ENCODE measurements at regions not wholly inside any gene's neighbourhood (a gene's known extent, or its start where the extent isn't known, plus 50 kb on each side); places are given as distances from the start of the nearest gene placed in this dataset.

DNA sequence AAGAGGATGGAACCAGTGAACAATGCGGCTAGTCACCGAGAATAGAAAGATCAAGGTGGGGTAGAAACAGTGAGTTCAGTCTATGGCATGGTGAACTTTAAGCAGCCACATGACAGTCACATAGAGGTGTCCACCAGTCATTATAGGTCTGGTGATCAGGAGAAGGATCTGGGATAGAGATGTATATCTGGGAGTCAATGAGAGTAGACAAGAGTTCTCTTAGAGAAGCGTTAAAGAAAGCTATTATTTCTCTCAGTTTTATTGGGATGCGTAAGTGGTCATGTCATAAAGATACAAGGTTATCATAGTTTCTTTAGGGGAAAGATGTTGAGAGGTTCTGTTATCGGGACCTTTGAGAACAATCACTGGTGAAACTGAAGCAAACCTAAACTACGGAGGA is 136.1 kb upstream of the SLC38A2 start:
- H4K20me1 ChIP-seq (ENCODE audit: control insufficient read depth, extremely low read depth, insufficient read depth, low read length): no peaks in the 10 kb centered on the region
- no peak overlapping the region for H3K9ac ChIP-seq (ENCODE audit: control insufficient read depth, extremely low read depth, insufficient read depth, low read length)
- H3K36me3 ChIP-seq (ENCODE audit: control insufficient read depth in 2 of 2, extremely low read depth in 1 of 2, insufficient read depth in 2 of 2, low read length in 2 of 2): peaks cover 0 to 4% of the 10 kb centered on the region in 2 experiments
- no peaks in the 10 kb centered on the region for H3K27me3 ChIP-seq (ENCODE audit: control insufficient read depth, extremely low read depth, insufficient read depth, low read length)
- DNase-seq (ENCODE audit: low read depth, low spot score) (no peak), FAIRE-seq (peak; percentile 20)
- peaks cover 2% of the 10 kb centered on the region for H3K9me3 ChIP-seq (ENCODE audit: control insufficient read depth, low read depth, low read length)
- dilution Hi-C loops (cut with MboI; ENCODE audit: extremely low pct_ligation_motif_present, low sequenced_read_pairs): no loop called here
- TF ChIP-seq EZH2 (IDR thresholded peaks at IDR 0.05; ENCODE audit: low read length) (no peak), CTCF (optimal IDR thresholded peaks at IDR 0.05 in 1 of 3, IDR thresholded peaks at IDR 0.05 in 1 of 3, conservative IDR thresholded peaks at IDR 0.05 in 1 of 3; ENCODE audit: extremely low read depth in 1 of 3, insufficient read depth in 2 of 3, low read length in 3 of 3) (no peak)
- no peak overlapping the region for H3K4me3 ChIP-seq (ENCODE audit: control insufficient read depth in 2 of 3, extremely low read depth in 1 of 3, insufficient read depth in 2 of 3, low read depth in 1 of 3, low read length in 3 of 3)
- no peak overlapping the region for H2AFZ ChIP-seq (ENCODE audit: control insufficient read depth, low read length)
- H3K9me1 ChIP-seq (ENCODE audit: control insufficient read depth, extremely low read depth, insufficient read depth, low read length): no peaks in the 10 kb centered on the region
- H3K27ac ChIP-seq (ENCODE audit: control insufficient read depth, insufficient read depth, low read length): no peak overlapping the region
- H3K4me1 ChIP-seq (ENCODE audit: control insufficient read depth, extremely low read depth, insufficient read depth, low read length): peaks cover 17% of the 10 kb centered on the region
- no peaks in the 10 kb centered on the region for H3K79me2 ChIP-seq (ENCODE audit: control insufficient read depth, insufficient read depth, low read length)
- no peak overlapping the region for H3K4me2 ChIP-seq (ENCODE audit: control insufficient read depth, extremely low read depth, insufficient read depth, low read depth, low read length)

DNA sequence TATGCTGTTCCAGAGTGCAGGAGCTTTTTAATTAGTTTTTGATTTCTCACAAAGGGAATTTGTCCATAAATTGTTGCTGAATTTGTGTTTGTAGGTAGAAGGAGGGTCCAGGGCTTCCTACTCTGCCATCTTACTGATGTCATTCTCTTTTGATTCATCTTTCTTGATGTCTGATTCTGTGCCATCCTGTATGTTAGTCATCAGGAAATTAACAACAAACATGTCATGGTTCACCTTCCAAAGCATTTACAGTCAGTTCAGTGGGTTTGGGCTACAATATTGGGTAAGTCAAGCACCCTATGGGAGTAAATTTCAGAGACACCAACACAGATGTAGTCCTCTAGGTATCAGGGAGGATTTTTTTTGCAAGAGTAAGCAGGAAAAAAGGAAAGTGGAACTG is 135.2 kb upstream of the SLC38A2 start:
- no peaks in the 10 kb centered on the region for H3K9me1 ChIP-seq (ENCODE audit: control insufficient read depth, extremely low read depth, insufficient read depth, low read length)
- no peak overlapping the region for H3K9ac ChIP-seq (ENCODE audit: control insufficient read depth, extremely low read depth, insufficient read depth, low read length)
- H3K27me3 ChIP-seq (ENCODE audit: control insufficient read depth, extremely low read depth, insufficient read depth, low read length): no peaks in the 10 kb centered on the region
- H3K9me3 ChIP-seq (ENCODE audit: control insufficient read depth, low read depth, low read length): peaks cover 2% of the 10 kb centered on the region
- H3K79me2 ChIP-seq (ENCODE audit: control insufficient read depth, insufficient read depth, low read length): no peaks in the 10 kb centered on the region
- no peak for TF ChIP-seq CTCF (optimal IDR thresholded peaks at IDR 0.05 in 1 of 3, IDR thresholded peaks at IDR 0.05 in 1 of 3, conservative IDR thresholded peaks at IDR 0.05 in 1 of 3; ENCODE audit: extremely low read depth in 1 of 3, insufficient read depth in 2 of 3, low read length in 3 of 3)
- TF ChIP-seq EZH2 (IDR thresholded peaks at IDR 0.05; ENCODE audit: low read length): no peak
- no peak for DNase-seq (ENCODE audit: low read depth, low spot score)
- no peak overlapping the region for H3K4me3 ChIP-seq (ENCODE audit: control insufficient read depth in 2 of 3, extremely low read depth in 1 of 3, insufficient read depth in 2 of 3, low read depth in 1 of 3, low read length in 3 of 3)
- no peak overlapping the region for H3K27ac ChIP-seq (ENCODE audit: control insufficient read depth, insufficient read depth, low read length)
- H3K36me3 ChIP-seq (ENCODE audit: control insufficient read depth in 2 of 2, extremely low read depth in 1 of 2, insufficient read depth in 2 of 2, low read length in 2 of 2): peaks cover 0 to 4% of the 10 kb centered on the region in 2 experiments
- H3K4me2 ChIP-seq (ENCODE audit: control insufficient read depth, extremely low read depth, insufficient read depth, low read depth, low read length): no peak overlapping the region
- peak; percentile 62 for FAIRE-seq
- H3K4me1 ChIP-seq (ENCODE audit: control insufficient read depth, extremely low read depth, insufficient read depth, low read length): peaks cover 23% of the 10 kb centered on the region
- dilution Hi-C loops (cut with MboI; ENCODE audit: extremely low pct_ligation_motif_present, low sequenced_read_pairs): no loop called here
- no peak overlapping the region for H2AFZ ChIP-seq (ENCODE audit: control insufficient read depth, low read length)
- H4K20me1 ChIP-seq (ENCODE audit: control insufficient read depth, extremely low read depth, insufficient read depth, low read length): no peaks in the 10 kb centered on the region

Data from keratinocyte (primary cell).